NB4 (cell line): ENCODE measurements at regions not wholly inside any gene's neighbourhood (a gene's known extent, or its start where the extent isn't known, plus 50 kb on each side); places are given as distances from the start of the nearest gene placed in this dataset.

ENCODE experiments used
- MAX ChIP-seq: IDR thresholded peaks from 2 replicates; pipeline ENCODE4 v1.6.1; 2011; ENCODE audit warnings: low read depth, low read length
- POLR2A ChIP-seq: IDR thresholded peaks from 2 replicates; pipeline ENCODE4 v1.6.1; 2011; ENCODE audit warnings: mild to moderate bottlenecking; ENCODE audit not compliant: insufficient read length; ENCODE audit errors: extremely low read depth
- TF ChIP-seq, protein P1 (sequence below): IDR thresholded peaks from one replicate; pipeline ENCODE4 v1.5.1; 2012; ENCODE audit warnings: low read depth, low read length

DNA sequence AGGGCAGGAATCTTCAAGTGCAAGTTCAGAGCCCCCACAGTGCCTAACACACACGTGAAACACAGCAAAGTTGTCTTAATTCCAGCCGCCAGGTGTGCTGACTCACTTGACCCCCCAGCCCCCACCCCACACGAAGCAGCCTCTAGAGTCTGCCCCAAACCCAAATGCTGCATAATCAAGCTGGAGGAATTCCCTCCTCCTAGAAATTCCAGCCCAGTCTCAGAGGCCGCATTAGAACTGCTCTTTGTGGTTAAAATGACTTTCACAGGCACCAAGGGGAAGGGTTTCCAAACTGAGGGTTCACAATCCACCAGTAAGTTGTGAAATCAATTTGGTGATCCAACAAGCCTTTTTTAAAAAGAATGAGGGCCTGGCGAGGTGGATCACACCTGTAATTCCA, 67.0 kb upstream of the PLXNA4 start:
- TF ChIP-seq, protein P1, sequence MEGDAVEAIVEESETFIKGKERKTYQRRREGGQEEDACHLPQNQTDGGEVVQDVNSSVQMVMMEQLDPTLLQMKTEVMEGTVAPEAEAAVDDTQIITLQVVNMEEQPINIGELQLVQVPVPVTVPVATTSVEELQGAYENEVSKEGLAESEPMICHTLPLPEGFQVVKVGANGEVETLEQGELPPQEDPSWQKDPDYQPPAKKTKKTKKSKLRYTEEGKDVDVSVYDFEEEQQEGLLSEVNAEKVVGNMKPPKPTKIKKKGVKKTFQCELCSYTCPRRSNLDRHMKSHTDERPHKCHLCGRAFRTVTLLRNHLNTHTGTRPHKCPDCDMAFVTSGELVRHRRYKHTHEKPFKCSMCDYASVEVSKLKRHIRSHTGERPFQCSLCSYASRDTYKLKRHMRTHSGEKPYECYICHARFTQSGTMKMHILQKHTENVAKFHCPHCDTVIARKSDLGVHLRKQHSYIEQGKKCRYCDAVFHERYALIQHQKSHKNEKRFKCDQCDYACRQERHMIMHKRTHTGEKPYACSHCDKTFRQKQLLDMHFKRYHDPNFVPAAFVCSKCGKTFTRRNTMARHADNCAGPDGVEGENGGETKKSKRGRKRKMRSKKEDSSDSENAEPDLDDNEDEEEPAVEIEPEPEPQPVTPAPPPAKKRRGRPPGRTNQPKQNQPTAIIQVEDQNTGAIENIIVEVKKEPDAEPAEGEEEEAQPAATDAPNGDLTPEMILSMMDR, result no peak
- TF ChIP-seq POLR2A (no peak), MAX (no peak)
